ENCODE measurements at regions not wholly inside any gene's neighbourhood (a gene's known extent, or its start where the extent isn't known, plus 50 kb on each side); places are given as distances from the start of the nearest gene placed in this dataset.

DNA sequence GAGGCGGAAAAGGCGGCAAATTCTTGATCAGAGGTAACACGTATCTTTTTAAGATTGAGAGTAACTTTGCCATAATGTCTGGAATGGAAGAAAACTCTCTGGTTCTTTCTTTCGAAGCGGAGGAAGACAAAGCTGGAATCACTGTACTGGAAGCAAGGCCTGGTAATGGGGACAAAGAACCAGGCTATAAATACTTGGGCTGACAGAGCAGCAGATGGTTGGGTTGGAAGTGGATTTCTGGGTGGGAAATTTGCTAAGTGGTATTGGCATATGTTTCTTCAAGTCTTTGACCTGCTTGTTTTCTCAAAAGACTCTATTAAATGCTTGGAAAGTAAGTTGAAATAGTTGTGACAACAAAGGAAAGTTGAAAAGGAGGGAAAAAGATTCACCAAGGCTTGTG, 87.3 kb upstream of the SFMBT2 start:
- 48% methylated on average over 5 of the region's 5 CpGs for WGBS (ENCODE audit: low lambda C conversion rate)
- ChIA-PET POLR2A (no interaction called here), CTCF (no interaction called here)
- Histone ChIP-seq H2AFZ (ENCODE audit: low read depth) (no peak overlapping the region), H3K79me2 (ENCODE audit: insufficient read depth) (no peaks in the 10 kb centered on the region), H3K9ac (no peak overlapping the region), H3K9me3 (no peaks in the 10 kb centered on the region), H3K4me2 (no peak overlapping the region), H3K4me1 (ENCODE audit: control insufficient read depth in 1 of 2, insufficient read depth in 2 of 2, low read depth in 1 of 2, low read length in 1 of 2) (no peaks in the 10 kb centered on the region), H4K20me1 (ENCODE audit: insufficient read depth) (no peaks in the 10 kb centered on the region), H3K4me3 (ENCODE audit: low read depth in 2 of 2, low read length in 1 of 2) (no peak overlapping the region), H3K9me2 (no peaks in the 10 kb centered on the region), H3F3A (replicated peaks; ENCODE audit: insufficient read depth) (no peaks in the 10 kb centered on the region), H3K27me3 (ENCODE audit: insufficient read depth) (no peaks in the 10 kb centered on the region), H3K27ac (ENCODE audit: low read depth in 2 of 2, low read length in 1 of 2) (no peak overlapping the region), H3K36me3 (replicated peaks in 1 of 2; ENCODE audit: control insufficient read depth in 1 of 2, insufficient read depth in 2 of 2, low read length in 1 of 2) (no peaks in the 10 kb centered on the region)
- TF ChIP-seq GABPA (IDR thresholded peaks at IDR 0.05; ENCODE audit: low read depth) (no peak), ELF1 (IDR thresholded peaks at IDR 0.05) (no peak), CHD2 (IDR thresholded peaks at IDR 0.05; ENCODE audit: low read length, partially characterized antibody) (no peak), FOXJ3 (CRISPR knock-in tag; IDR thresholded peaks at IDR 0.05) (no peak), FOSL2 (IDR thresholded peaks at IDR 0.05; ENCODE audit: borderline replicate concordance, low read depth) (no peak), TAF1 (IDR thresholded peaks at IDR 0.05; ENCODE audit: borderline replicate concordance, low read depth, low read length) (no peak)
- no peak for DNase-seq

DNA sequence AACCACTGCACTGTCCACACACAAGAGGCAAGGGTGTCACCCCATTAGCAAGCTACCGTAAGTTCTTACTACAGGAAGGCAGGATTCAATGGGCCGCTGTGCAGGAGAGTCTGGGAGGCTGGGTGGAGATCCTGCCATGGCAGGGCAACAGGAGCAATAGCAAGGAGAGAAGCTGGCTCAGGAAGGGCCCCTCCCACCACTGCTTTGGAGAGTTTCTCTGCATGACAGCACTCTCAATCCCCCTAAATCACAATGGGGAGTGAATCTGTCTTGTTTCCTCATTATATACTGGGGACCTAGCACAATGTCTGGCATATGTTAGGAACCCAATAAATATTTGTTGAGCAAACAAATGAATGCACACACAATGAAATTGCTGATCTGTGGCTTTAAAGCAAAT, 83.2 kb upstream of the SFMBT2 start:
- H3K4me3 ChIP-seq (ENCODE audit: low read depth in 2 of 2, low read length in 1 of 2), result no peak overlapping the region
- POLR2A ChIA-PET, result no interaction called here
- CTCF ChIA-PET, result interaction anchor here (1.6 kb wide), 1 partner anchor 31 kb away, joined by 4 read pairs; no protein-coding TSS in a partner anchor
- no peaks in the 10 kb centered on the region for H3K9me3 ChIP-seq
- no peak for DNase-seq
- H3K4me2 ChIP-seq, result no peak overlapping the region
- H3F3A ChIP-seq (replicated peaks; ENCODE audit: insufficient read depth), result no peaks in the 10 kb centered on the region
- no peaks in the 10 kb centered on the region for H3K9me2 ChIP-seq
- H2AFZ ChIP-seq (ENCODE audit: low read depth), result no peak overlapping the region
- no peak for TF ChIP-seq RAD21 (IDR thresholded peaks at IDR 0.05; ENCODE audit: low read length)
- no peak for TF ChIP-seq GABPA (IDR thresholded peaks at IDR 0.05; ENCODE audit: low read depth)
- no peak for TF ChIP-seq SMC3 (IDR thresholded peaks at IDR 0.05; ENCODE audit: low read depth, low read length)
- TF ChIP-seq CTCF (IDR thresholded peaks at IDR 0.05), result no peak
- no peak for TF ChIP-seq RCOR1 (IDR thresholded peaks at IDR 0.05; ENCODE audit: low read length)
- TF ChIP-seq, protein P1, sequence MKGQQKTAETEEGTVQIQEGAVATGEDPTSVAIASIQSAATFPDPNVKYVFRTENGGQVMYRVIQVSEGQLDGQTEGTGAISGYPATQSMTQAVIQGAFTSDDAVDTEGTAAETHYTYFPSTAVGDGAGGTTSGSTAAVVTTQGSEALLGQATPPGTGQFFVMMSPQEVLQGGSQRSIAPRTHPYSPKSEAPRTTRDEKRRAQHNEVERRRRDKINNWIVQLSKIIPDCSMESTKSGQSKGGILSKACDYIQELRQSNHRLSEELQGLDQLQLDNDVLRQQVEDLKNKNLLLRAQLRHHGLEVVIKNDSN (IDR thresholded peaks at IDR 0.05; ENCODE audit: borderline replicate concordance, low read depth), result no peak
- TF ChIP-seq, protein P2, sequence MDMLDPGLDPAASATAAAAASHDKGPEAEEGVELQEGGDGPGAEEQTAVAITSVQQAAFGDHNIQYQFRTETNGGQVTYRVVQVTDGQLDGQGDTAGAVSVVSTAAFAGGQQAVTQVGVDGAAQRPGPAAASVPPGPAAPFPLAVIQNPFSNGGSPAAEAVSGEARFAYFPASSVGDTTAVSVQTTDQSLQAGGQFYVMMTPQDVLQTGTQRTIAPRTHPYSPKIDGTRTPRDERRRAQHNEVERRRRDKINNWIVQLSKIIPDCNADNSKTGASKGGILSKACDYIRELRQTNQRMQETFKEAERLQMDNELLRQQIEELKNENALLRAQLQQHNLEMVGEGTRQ (IDR thresholded peaks at IDR 0.05; ENCODE audit: borderline replicate concordance, low read depth, low read length), result no peak
- no peak for TF ChIP-seq EP300 (IDR thresholded peaks at IDR 0.05; ENCODE audit: borderline replicate concordance in 1 of 2, low read depth in 1 of 2, low read length in 1 of 2)
- TF ChIP-seq RXRA (IDR thresholded peaks at IDR 0.05; ENCODE audit: borderline replicate concordance, low read depth), result no peak
- no peak for TF ChIP-seq GATA2 (CRISPR knock-in tag; IDR thresholded peaks at IDR 0.05)
- TF ChIP-seq POLR2AphosphoS5 (IDR thresholded peaks at IDR 0.05; ENCODE audit: low read depth, low read length), result no peak
- TF ChIP-seq IRF3 (IDR thresholded peaks at IDR 0.05; ENCODE audit: low read depth, low read length), result no peak
- no peak for TF ChIP-seq FOXM1 (IDR thresholded peaks at IDR 0.05; ENCODE audit: low read depth)
- no peak for TF ChIP-seq SIN3A (IDR thresholded peaks at IDR 0.05; ENCODE audit: borderline replicate concordance, low read depth, low read length)
- no peak for TF ChIP-seq JUND (IDR thresholded peaks at IDR 0.05)
- no peak for TF ChIP-seq ZBTB33 (IDR thresholded peaks at IDR 0.05; ENCODE audit: borderline replicate concordance, low read depth)
- no peak for TF ChIP-seq FOSL2 (IDR thresholded peaks at IDR 0.05; ENCODE audit: borderline replicate concordance, low read depth)
- TF ChIP-seq, protein P3, sequence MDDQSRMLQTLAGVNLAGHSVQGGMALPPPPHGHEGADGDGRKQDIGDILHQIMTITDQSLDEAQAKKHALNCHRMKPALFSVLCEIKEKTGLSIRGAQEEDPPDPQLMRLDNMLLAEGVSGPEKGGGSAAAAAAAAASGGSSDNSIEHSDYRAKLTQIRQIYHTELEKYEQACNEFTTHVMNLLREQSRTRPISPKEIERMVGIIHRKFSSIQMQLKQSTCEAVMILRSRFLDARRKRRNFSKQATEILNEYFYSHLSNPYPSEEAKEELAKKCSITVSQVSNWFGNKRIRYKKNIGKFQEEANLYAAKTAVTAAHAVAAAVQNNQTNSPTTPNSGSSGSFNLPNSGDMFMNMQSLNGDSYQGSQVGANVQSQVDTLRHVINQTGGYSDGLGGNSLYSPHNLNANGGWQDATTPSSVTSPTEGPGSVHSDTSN (IDR thresholded peaks at IDR 0.05), result no peak
- 63% methylated on average over 2 of the region's 2 CpGs for WGBS (ENCODE audit: low lambda C conversion rate)
- no peak overlapping the region for H3K9ac ChIP-seq
- no peaks in the 10 kb centered on the region for H3K36me3 ChIP-seq (replicated peaks in 1 of 2; ENCODE audit: control insufficient read depth in 1 of 2, insufficient read depth in 2 of 2, low read length in 1 of 2)
- no peaks in the 10 kb centered on the region for H4K20me1 ChIP-seq (ENCODE audit: insufficient read depth)
- H3K27me3 ChIP-seq (ENCODE audit: insufficient read depth), result no peaks in the 10 kb centered on the region
- H3K4me1 ChIP-seq (ENCODE audit: control insufficient read depth in 1 of 2, insufficient read depth in 2 of 2, low read depth in 1 of 2, low read length in 1 of 2), result no peaks in the 10 kb centered on the region
- H3K79me2 ChIP-seq (ENCODE audit: insufficient read depth), result no peaks in the 10 kb centered on the region
- no peak overlapping the region for H3K27ac ChIP-seq (ENCODE audit: low read depth in 2 of 2, low read length in 1 of 2)

Data from SK-N-SH (cell line).